ENCODE measurements at regions not wholly inside any gene's neighbourhood (a gene's known extent, or its start where the extent isn't known, plus 50 kb on each side); places are given as distances from the start of the nearest gene placed in this dataset.

GRCh38 chr18:11310476-11311086 is 161.2 kb upstream of the PIEZO2 start:
- peak in 1 of 2 donors; percentile 13 for DNase-seq

- DNase-seq = no peak
These were observed 159.8 kb upstream of the PIEZO2 start for GRCh38 chr18:11309172-11309571.

- no peak for DNase-seq
These were observed 159.1 kb upstream of the PIEZO2 start for GRCh38 chr18:11308499-11308898.

GRCh38 chr18:11307716-11308115 is 158.3 kb upstream of the PIEZO2 start:
- DNase-seq = no peak

- no peak for DNase-seq
These were observed 156.1 kb upstream of the PIEZO2 start for GRCh38 chr18:11305507-11305906.

GRCh38 chr18:11304928-11305327 is 155.6 kb upstream of the PIEZO2 start:
- no peak for DNase-seq

- DNase-seq = no peak
These were observed 147.6 kb upstream of the PIEZO2 start for GRCh38 chr18:11296946-11297345.

GRCh38 chr18:11293794-11294193 is 144.4 kb upstream of the PIEZO2 start:
- DNase-seq = no peak

GRCh38 chr18:11290786-11291185 is 141.4 kb upstream of the PIEZO2 start:
- DNase-seq = no peak

- DNase-seq = no peak
These were observed 139.9 kb upstream of the PIEZO2 start for GRCh38 chr18:11289248-11289647.

- DNase-seq = no peak
These were observed 139.0 kb upstream of the PIEZO2 start for GRCh38 chr18:11288401-11288800.

- DNase-seq = no peak
These were observed 137.1 kb upstream of the PIEZO2 start for GRCh38 chr18:11286431-11286830.

- no peak for DNase-seq
These were observed 135.4 kb upstream of the PIEZO2 start for GRCh38 chr18:11284811-11285210.

- DNase-seq = no peak
These were observed 135.0 kb upstream of the PIEZO2 start for GRCh38 chr18:11284349-11284748.

GRCh38 chr18:11283479-11284161 is 134.3 kb upstream of the PIEZO2 start:
- DNase-seq = no peak

- DNase-seq = no peak
These were observed 130.1 kb upstream of the PIEZO2 start for GRCh38 chr18:11279461-11279860.

GRCh38 chr18:11276678-11277077 is 127.3 kb upstream of the PIEZO2 start:
- no peak for DNase-seq

- no peak for DNase-seq
These were observed 124.9 kb upstream of the PIEZO2 start for GRCh38 chr18:11274144-11274794.

GRCh38 chr18:11272516-11272915 is 123.1 kb upstream of the PIEZO2 start:
- no peak for DNase-seq

GRCh38 chr18:11271954-11272353 is 122.6 kb upstream of the PIEZO2 start:
- no peak for DNase-seq

- no peak for DNase-seq
These were observed 119.9 kb upstream of the PIEZO2 start for GRCh38 chr18:11269257-11269656.

GRCh38 chr18:11268741-11269233 is 119.4 kb upstream of the PIEZO2 start:
- no peak for DNase-seq

GRCh38 chr18:11268153-11268552 is 118.8 kb upstream of the PIEZO2 start:
- DNase-seq = no peak
